NCI-H1092 (cell line): ENCODE measurements at regions not wholly inside any gene's neighbourhood (a gene's known extent, or its start where the extent isn't known, plus 50 kb on each side); places are given as distances from the start of the nearest gene placed in this dataset.
"Not testable (repeated sequence)": the region's sequence is repeated elsewhere in the genome, so short reads cannot be mapped to it uniquely, and the experiment has no call there.

Source experiments
- DNase-seq: peaks from one replicate; lab custom pipeline; 2025; lab: John Stamatoyannopoulos, UW

- DNase-seq = no peak
Measured at GRCh38 chr5:13346401-13346800, 598.1 kb downstream of the DNAH5 start.

GRCh38 chr5:13339093-13339492 lies 605.4 kb downstream of the DNAH5 start:
- no peak for DNase-seq

GRCh38 chr5:13335026-13335425 lies 609.5 kb downstream of the DNAH5 start:
- DNase-seq = not testable (repeated sequence)

DNA sequence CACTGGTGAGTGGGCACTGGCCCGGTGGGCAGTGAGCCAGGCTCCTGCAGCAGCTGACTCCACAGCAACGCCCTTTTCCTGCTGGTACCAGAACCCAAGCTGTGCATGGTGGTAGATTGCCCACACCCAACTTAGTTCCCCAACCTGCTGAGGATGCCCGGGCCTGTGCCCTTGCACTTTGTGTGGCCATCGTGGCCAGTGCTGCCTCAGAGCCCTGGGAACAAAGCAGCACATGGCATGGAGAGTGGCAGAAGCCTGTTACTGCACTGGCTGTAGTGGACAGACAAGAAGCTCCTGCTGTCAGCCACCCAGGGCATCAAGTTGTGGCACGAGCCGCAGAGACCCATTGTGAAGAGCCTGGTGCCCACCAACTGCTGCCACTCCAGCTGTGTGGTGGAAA lies 612.9 kb downstream of the DNAH5 start:
- no peak for DNase-seq

DNA sequence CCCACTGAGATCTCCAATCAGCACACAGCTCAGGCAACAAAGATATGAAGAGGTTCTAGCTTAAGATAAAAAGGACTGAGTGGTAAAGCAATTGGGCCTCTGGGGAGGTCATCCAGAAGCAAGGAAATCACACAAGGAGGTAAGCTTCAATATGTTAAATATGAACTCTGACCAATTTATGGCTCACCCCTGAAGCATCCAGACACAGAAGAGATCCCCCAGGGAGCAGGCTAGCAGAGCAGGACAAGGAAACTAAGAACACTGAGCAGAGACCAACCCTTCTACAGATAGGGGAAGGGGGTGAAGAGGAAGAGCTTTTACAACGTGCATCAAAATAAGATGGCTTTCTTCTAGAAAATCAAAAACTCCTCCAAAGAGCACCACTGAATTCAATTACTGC lies 616.2 kb downstream of the DNAH5 start:
- DNase-seq = no peak

GRCh38 chr5:13325765-13326164 lies 618.7 kb downstream of the DNAH5 start:
- no peak for DNase-seq

GRCh38 chr5:13322769-13323168 lies 621.7 kb downstream of the DNAH5 start:
- DNase-seq = no peak

- no peak for DNase-seq
Measured at GRCh38 chr5:13317654-13318053, 626.8 kb downstream of the DNAH5 start.

DNA sequence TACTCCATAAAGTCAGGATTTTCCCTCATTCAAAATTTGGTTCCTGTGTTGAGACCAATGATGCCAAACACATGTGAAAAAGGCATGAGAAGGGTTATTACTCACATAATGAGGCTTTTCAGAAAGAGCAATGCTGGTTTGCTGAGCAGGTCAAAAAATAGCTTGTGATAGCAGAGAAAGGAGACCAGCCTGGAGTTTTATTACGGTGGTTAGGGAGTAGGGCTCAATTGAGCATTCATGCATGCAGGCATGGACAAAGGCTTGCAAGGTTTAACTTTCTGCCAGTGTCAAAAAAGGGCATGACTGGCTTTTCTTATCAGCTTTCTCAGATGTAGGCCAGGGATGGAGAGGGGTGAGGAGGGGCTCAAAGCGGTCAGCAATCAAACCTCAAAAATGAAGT lies 628.3 kb downstream of the DNAH5 start:
- DNase-seq = no peak

DNA sequence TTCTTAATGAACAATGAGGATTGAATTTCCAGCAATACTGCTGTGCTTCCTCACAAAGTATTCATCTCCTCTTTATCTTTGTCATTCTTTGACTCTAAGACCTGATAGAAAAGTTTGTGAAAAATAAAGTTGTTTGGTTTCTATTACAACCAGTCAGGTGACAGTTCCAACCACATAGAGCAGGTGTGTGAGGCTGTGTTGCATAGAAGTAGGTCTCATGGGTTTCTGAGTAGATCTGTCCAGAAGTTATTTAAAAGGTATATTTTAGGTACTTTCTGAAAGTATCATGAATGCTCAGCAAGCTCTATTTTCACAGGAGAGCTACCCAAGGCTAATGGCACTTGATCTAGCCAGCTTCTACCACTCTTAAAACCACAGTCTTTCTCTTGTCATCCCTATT lies 637.0 kb downstream of the DNAH5 start:
- DNase-seq = no peak

DNA sequence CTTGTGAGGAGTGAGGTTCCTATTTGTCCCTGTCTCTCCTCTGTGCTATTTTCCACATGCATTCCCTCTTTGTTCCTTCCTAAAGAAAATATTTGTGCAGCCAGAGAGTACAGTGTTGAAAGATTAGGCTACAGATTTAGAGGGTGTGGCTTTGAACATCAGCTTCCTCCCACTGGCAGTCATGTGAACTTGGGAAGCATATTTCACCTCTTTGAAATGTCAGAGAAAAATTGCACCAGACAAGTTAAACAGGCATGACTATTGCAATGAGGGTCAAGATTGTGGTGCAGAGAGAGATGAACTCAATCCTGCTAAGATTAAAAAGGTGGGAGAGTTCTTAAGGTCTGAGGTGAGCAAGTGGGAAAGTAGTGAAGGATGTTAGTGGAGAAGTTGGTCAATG lies 641.0 kb downstream of the DNAH5 start:
- DNase-seq = no peak

GRCh38 chr5:13278811-13279210 lies 665.7 kb downstream of the DNAH5 start:
- DNase-seq = no peak

GRCh38 chr5:13278148-13278547 lies 666.3 kb downstream of the DNAH5 start:
- DNase-seq = no peak

DNA sequence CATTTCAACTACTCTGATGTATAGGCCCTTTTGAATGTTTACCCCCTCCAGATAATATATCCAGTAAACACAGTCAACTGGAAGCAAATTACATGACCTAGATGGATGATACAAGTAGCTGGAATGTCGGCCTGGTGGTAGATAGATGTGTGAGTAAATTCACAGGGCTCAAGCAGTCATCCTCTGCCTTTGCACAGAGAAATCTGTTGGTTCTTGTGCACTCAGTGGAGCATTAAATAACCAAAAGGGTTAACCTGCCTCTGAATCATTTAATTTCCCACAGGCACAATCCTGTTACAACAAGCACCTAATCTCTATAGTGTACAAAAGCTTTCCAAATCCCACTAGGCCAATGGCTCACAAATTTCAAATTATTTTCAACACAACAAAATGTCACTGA lies 668.3 kb downstream of the DNAH5 start:
- no peak for DNase-seq

DNA sequence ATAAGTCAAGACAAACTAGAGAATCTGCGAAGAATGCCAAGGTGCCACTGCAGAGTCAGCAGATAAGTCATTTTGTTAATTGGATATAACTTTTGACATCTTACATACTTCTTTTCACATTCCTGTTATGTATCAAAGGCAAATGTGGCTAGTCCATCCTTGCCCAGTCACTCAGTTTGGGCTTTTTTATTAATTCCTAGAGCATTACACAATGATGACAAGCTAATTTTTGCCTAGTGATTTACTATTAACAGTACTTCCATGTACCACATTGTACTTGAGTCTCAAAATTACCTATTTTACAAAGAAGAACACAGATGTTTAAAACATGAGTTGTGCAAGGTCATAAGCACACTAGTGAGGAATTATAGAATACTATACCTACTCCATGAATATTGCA lies 680.8 kb downstream of the DNAH5 start:
- DNase-seq = no peak

DNA sequence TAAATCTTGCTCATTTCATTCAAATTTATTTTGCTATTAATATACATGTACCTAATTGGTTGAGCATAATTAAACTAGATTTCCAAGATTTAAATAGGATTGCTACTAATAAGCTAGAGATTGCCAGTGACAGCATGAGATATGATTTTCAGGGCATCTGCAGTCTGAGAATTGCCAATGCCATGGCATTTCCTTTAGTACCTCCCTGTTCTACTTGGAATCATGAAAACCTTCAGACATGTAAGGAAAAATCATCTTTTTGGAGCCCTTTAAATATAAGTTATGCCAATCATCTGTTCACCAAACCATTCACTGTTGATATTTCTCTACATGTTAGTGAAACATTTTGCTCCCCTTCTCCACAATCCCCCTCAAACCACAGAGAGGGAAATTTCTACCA lies 691.4 kb downstream of the DNAH5 start:
- no peak for DNase-seq

- DNase-seq = no peak
Measured at GRCh38 chr5:13252699-13253098, 691.8 kb downstream of the DNAH5 start.

DNA sequence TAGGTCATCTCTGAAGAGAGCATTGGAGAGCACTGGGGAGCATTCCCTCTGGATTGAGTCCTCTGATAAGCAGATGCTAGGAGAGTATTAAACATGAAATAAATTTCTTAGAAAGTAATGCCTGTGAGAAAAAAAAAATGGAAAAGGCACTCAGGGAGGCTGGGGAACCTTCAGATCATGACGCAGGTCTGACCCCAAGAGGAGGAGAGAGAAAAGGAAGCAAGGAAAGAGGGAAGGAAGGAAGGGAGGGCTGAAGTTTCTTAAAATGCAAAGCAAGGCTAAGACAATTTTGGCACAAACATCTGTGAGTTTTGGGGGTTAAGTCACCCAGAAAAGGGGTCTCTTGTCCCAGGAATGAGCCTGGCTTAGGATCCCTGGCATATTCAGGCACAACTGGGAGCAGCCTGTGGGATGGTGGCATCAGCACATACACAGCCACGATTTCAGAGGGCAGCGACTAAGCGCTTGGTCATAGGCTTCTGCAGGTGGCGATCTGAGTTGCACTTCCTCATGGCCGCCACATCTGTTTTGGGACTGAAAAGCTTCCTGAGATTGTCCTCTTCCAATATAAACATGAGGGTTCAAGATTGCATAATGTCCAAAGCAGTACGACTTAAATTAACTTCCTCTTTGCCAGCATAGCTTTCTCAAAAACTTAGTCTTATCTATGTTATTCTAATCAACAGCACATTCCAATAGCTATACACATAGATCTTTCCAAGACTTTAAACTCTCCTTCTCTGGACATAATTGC lies 692.7 kb downstream of the DNAH5 start:
- DNase-seq = no peak

- DNase-seq = no peak
Measured at GRCh38 chr5:13250464-13251291, 693.8 kb downstream of the DNAH5 start.

- no peak for DNase-seq
Measured at GRCh38 chr5:13249854-13250253, 694.6 kb downstream of the DNAH5 start.

- DNase-seq = no peak
Measured at GRCh38 chr5:13248253-13248652, 696.2 kb downstream of the DNAH5 start.

- DNase-seq = no peak
Measured at GRCh38 chr5:13246053-13246452, 698.4 kb downstream of the DNAH5 start.

GRCh38 chr5:13244151-13244550 lies 700.3 kb downstream of the DNAH5 start:
- DNase-seq = no peak

- no peak for DNase-seq
Measured at GRCh38 chr5:13227513-13227912, 717.0 kb downstream of the DNAH5 start.
